ENCODE measurements at regions not wholly inside any gene's neighbourhood (a gene's known extent, or its start where the extent isn't known, plus 50 kb on each side); places are given as distances from the start of the nearest gene placed in this dataset.

GRCh38 chr10:123607386-123607785 is 58.8 kb upstream of the GPR26 start:
- TF ChIP-seq POLR2AphosphoS5 (IDR thresholded peaks at IDR 0.05; ENCODE audit: low read depth, low read length) (no peak), POLR2A (IDR thresholded peaks at IDR 0.05; ENCODE audit: low read depth, low read length) (no peak), POU2F2 (IDR thresholded peaks at IDR 0.05; ENCODE audit: low read depth, low read length) (no peak), TAF1 (IDR thresholded peaks at IDR 0.05; ENCODE audit: low read depth, low read length) (no peak), SPI1 (IDR thresholded peaks at IDR 0.05; ENCODE audit: low read depth, low read length) (no peak)
